Muscle of back (tissue), 3 donors: ENCODE measurements at regions not wholly inside any gene's neighbourhood (a gene's known extent, or its start where the extent isn't known, plus 50 kb on each side); places are given as distances from the start of the nearest gene placed in this dataset.

Source experiments
- DNase-seq, 3 donors: peaks; one replicate each; pipeline versions ENCODE4 v3.0.0 to v3.0.0-alpha.2; 2013

DNA sequence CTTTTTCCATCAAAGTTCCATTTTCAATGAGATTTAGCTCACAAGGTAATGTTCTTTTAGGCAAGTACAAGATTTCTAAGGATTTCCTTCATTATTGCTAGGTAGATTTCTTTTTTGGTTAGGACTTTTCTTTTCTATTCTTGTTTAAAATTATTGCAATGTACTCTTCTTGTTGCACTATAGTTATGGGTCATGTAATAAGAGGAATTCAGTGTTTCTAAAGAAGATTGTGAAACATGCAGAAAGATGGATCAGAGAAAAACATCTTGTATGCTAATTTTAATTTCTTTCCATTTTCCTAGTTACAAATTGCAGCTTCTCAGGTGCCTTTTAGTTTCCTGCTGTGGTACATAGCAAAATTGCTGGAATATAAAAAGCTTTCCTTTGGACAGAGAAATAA lies 56.1 kb downstream of the BTG1 start:
- DNase-seq: no peak

GRCh38 chr12:92088805-92089204 lies 56.8 kb downstream of the BTG1 start:
- DNase-seq: peak in 1 of 3 donors; percentile 37

- DNase-seq: no peak
Measured at GRCh38 chr12:92085736-92086040, 60.0 kb downstream of the BTG1 start.

DNA sequence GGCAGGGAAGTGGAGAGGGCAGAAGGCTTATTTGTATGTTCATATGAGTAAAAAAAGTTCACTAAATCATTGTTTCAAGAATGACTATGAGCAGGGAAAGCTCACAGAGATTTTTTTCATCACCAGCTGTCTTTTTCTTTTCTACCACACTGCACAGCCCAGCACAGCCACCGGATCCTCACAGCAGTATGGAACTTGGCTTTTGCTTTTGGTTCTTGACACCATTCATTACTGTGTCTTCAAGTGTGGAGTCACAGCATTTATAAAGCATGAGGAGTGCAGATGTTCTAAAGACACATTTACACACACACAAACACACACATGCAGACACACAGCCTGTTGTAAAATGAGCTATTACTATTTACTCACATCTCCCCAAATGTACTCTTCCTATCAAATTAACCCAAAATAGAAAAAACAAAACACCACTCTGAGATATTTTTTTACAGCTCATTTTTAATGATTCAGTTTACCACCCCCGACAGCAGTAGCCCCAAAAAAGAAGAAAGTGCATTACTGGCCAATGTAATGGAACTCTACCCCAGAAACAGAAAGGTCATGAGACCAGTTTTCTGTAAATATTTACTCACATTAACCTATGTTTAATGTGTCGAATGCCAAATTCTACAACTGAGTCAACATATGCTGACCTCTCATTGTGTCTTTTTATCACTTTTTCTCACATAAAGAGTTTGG lies 60.5 kb downstream of the BTG1 start:
- DNase-seq: no peak

- DNase-seq: peak in 1 of 3 donors; percentile 27
Measured at GRCh38 chr12:92080911-92081285, 64.7 kb downstream of the BTG1 start.

- DNase-seq: no peak
Measured at GRCh38 chr12:92079054-92079385, 66.6 kb downstream of the BTG1 start.

- peak; percentile 44 to 99 (median 71) for DNase-seq
Measured at GRCh38 chr12:92078167-92079053, 67.2 kb downstream of the BTG1 start.

- DNase-seq: no peak
Measured at GRCh38 chr12:92077530-92077929, 68.1 kb downstream of the BTG1 start.

DNA sequence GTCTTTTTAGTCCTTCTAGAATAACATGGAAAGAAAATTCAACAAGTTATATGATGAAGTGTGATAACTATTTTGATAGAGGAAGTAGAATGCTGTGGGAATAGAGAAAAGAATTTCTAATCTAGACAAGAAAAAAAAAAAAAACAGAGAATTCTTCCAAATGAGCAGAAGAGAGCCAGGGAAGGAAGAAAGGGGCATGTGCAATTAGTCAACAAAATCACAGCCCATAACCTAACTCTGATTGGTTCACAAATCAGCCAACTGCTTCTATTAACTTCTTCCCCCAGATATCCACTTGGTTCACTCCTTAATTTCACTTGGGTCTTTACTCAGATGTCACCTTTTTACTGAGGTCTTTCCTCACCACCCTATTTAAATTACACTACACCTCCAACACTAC lies 69.5 kb downstream of the BTG1 start:
- no peak for DNase-seq

DNA sequence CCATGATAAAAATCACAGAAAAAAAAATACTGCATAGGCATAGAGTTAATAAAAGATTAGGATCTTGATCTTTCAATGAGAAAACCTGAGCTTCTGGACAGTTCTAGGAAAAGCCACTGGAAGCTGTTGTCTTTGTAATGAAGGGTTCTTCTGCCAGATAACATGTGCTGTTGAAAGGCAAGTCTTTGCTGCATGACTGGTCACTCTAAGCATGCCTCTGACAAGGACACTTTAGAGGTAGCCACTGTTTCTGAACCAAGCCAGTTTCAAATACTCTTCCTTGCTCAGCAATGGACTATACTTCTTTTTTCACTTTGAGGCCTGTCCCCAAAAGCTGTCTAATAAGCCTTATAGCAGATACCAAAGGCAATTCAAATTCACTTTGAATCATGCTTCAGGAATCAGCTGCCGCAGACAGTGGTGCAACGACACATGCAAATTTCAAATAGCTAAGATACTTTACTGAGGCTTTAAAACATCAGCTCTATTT lies 70.2 kb downstream of the BTG1 start:
- DNase-seq: peak in 1 of 3 donors; percentile 71

DNA sequence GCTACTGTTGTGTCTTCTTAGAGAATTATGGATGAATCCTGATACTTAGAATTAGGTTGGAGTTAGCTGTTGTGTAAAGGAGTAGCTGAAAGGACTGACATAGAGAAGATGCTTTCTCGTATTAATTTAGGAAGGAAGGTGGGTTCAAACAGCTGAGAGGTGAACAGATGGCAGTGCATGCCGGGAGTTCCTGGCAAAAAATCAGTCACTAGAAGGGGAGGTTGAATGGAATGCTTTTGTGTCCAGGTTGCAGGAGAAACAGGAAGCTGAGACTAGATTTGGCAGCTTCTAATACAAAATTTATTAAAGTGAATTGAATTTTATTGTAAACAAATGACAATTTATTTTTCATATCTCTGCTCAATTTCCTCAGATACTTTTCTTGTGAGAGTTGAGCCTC lies 70.8 kb downstream of the BTG1 start:
- no peak for DNase-seq

- no peak for DNase-seq
Measured at GRCh38 chr12:92073094-92073493, 72.6 kb downstream of the BTG1 start.

GRCh38 chr12:92072112-92072511 lies 73.5 kb downstream of the BTG1 start:
- DNase-seq: no peak

GRCh38 chr12:92070864-92071445 lies 74.7 kb downstream of the BTG1 start:
- DNase-seq: no peak

DNA sequence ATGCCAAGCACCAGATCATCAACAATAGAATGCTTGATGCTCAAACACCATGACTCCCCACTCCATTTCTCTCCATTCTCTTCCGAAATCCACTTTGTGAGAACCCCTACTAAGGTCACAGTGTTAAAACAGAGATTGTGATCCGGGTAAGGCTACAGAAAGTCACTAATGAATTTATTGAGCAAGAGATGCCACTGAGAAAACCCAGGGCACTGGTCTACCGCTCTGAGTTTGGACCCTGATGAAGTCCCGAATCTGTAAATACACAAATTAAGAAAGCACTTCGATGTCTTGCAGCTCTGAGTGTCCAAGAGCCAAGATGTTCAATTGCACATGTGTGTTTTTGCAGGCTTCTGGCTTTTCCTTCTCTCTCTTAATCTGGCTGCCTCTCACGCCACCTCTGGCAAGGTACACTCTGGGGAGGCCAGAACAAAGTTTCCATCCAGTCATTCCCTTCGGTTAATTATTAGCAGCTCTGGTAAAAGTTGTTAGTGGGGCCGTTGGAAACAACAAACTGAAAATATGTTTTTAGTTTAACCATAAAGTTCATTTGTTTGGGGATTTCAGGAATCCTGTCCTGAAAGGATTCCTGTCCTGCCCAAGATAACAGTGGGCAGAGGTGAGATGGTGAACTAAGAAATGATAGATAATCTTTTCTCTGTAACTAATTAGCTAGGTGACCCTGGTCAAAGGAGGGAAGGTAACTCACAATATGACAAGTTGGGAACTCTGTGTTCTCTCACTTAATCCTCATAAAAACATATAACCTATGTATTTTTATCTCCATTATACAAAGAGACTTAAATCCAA lies 75.4 kb downstream of the BTG1 start:
- DNase-seq: no peak

- DNase-seq: no peak
Measured at GRCh38 chr12:92068459-92068858, 77.2 kb downstream of the BTG1 start.

DNA sequence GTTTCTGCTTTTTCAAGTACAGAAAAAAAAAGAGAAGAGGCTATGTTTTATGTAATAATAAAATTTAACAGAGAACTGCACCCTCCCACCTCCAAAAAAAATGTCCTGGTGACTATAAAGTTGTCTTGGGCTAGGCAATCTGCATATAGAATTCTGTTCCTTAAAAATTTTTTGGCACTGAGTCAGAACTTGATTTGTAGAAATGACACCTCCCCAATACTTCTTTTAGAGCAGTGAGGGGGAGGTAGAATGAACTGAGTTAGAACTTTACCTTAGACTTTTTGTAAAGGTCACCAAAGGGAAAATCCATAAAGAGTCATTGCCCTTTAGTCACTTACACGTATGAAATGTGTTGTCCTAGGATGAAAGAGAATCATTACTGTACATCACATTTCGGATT lies 80.0 kb downstream of the BTG1 start:
- no peak for DNase-seq

DNA sequence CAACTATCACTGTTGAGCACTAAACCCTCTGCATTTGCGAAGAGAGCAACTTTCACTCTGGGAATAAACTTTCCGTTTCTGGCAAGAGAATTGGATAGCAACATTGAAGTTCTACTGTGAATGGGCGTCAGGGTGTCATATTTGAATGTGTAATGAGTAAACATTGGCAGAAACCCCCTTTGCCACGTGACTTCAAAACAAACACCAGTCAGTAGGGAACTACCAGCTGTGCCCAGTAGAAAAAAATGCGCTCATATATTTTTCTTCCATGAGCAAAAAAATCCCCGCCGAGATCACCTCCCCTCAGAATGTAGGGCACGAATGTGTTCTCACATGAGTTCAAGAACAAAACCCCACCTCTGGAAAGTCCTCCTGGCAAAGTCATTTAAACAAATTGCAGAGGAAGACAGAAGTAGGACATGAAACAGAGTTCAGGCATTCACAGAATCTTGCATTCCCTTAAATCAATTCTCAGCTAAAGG lies 80.6 kb downstream of the BTG1 start:
- DNase-seq: no peak

DNA sequence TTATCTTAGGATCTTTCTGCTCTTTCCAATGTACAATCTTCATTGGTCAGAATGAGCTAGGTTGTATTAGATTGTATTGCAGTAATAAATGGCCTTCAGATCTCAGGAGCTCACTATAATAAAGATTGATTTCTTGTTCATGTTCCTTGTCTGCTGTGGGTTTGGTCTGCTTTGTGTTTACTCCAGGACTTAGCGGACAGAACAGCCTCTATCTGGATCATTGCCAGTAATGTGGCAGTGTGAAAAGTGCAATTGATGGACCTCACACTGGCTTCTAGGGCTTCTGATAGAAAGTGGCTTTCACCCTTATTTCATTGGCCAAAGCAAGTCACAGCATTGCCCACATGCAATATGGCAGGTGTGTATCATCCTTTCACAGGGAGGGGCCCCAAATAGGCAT lies 81.2 kb downstream of the BTG1 start:
- DNase-seq: no peak

DNA sequence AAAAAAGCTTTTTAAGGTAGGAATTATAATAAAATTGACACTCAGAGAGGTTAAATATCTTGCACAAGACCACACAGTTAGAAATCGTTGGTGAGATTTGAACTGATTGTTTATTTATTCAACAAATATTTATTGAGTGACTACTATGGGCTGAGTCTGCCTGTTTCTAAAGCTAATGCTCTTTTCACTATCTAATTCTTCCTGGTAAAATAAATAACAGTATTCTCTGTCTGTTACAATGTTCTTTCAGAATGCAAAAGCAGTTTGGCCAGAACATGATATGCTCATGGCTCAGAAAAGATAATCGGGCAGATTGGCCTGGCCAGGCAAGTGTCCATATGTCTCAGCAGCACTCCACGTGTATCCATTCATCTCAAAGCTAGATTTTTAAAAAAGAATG lies 82.0 kb downstream of the BTG1 start:
- DNase-seq: no peak

- no peak for DNase-seq
Measured at GRCh38 chr12:92062539-92063493, 82.8 kb downstream of the BTG1 start.
